Endodermal cell (in vitro differentiated cells): ENCODE measurements at regions not wholly inside any gene's neighbourhood (a gene's known extent, or its start where the extent isn't known, plus 50 kb on each side); places are given as distances from the start of the nearest gene placed in this dataset.
A peak's percentile ranks its signal among the peaks of the same experiment; 100 is the strongest.

Experiments
- DNase-seq: peaks from one replicate; pipeline ENCODE4 v3.0.0-alpha.2; 2017
- H3K27ac ChIP-seq: 2 replicates; pipeline ENCODE4 v1.5.1; 2013; ENCODE audit warnings: mild to moderate bottlenecking, low read depth, low read length, moderate library complexity
- H3K27me3 ChIP-seq: 2 replicates; pipeline ENCODE4 v1.6.1; 2013; ENCODE audit warnings: mild to moderate bottlenecking, low read length, moderate library complexity; ENCODE audit not compliant: insufficient read depth, control insufficient read depth, poor library complexity, severe bottlenecking
- H3K36me3 ChIP-seq: 2 replicates; pipeline ENCODE4 v1.7.0; 2013; ENCODE audit warnings: mild to moderate bottlenecking, low read length, moderate library complexity; ENCODE audit not compliant: control insufficient read depth, insufficient read depth
- H3K4me1 ChIP-seq: one replicate; pipeline ENCODE4 v1.7.0; 2013; ENCODE audit warnings: low read length; ENCODE audit not compliant: control insufficient read depth, insufficient read depth
- H3K4me3 ChIP-seq: 2 replicates; pipeline ENCODE4 v1.5.1; 2013; ENCODE audit warnings: mild to moderate bottlenecking, low read length, moderate library complexity
- H3K9ac ChIP-seq: 2 replicates; pipeline ENCODE4 v1.6.1; 2013; ENCODE audit warnings: mild to moderate bottlenecking, low read length, moderate library complexity; ENCODE audit not compliant: poor library complexity, severe bottlenecking; ENCODE audit errors: extremely low read depth
- H3K9me3 ChIP-seq: 2 replicates; pipeline ENCODE4 v1.6.1; 2013; ENCODE audit warnings: mild to moderate bottlenecking, low read length, moderate library complexity; ENCODE audit not compliant: control insufficient read depth
- H3K27ac Mint-ChIP-seq: 2 replicates; pipeline ENCODE4 v1.8.0; 2020; ENCODE audit warnings: mixed read lengths
- H3K27me3 Mint-ChIP-seq: 2 replicates; pipeline ENCODE4 v1.8.0; 2021; ENCODE audit warnings: mild to moderate bottlenecking, mixed read lengths; ENCODE audit not compliant: insufficient read depth
- H3K36me3 Mint-ChIP-seq: 2 replicates; pipeline ENCODE4 v1.8.0; 2020; ENCODE audit warnings: low read depth, mixed read lengths
- H3K4me1 Mint-ChIP-seq: 2 replicates; pipeline ENCODE4 v1.8.0; 2020; ENCODE audit warnings: mixed read lengths
- H3K4me3 Mint-ChIP-seq: 2 replicates; pipeline ENCODE4 v1.8.0; 2020; ENCODE audit warnings: mild to moderate bottlenecking, moderate library complexity, mixed read lengths
- H3K9me3 Mint-ChIP-seq: 2 replicates; pipeline ENCODE4 v1.8.0; 2020; ENCODE audit warnings: mild to moderate bottlenecking, mixed read lengths
- CTCF ChIP-seq: fragments of 200-600 bp; sonication (generic); conservative IDR thresholded peaks from 2 replicates; pipeline ENCODE4 v1.5.0; 2021; ENCODE audit warnings: antibody characterized with exemption, mild to moderate bottlenecking
- WGBS, 2 experiments: methylation state at CpG; one replicate each; pipeline versions ENCODE4 v1.1.5 to v1.1.7; 2013; ENCODE audit warnings: missing lambda C conversion rate in 2 of 2, mixed read lengths in 1 of 2; ENCODE audit not compliant: insufficient coverage in 1 of 2, insufficient read length in 1 of 2; 5-methylcytosine and 5-hydroxymethylcytosine counted together

- Mint-ChIP-seq H3K4me1 (no peaks in the 10 kb centered on the region), H3K9me3 (no peaks in the 10 kb centered on the region), H3K27ac (no peak overlapping the region), H3K27me3 (no peaks in the 10 kb centered on the region), H3K4me3 (no peak overlapping the region), H3K36me3 (no peaks in the 10 kb centered on the region)
- no peaks in the 10 kb centered on the region for H3K36me3 ChIP-seq
- H3K27ac ChIP-seq: no peak overlapping the region
- DNase-seq: peak; percentile 36
- no peaks in the 10 kb centered on the region for H3K9me3 ChIP-seq
- no peak overlapping the region for H3K9ac ChIP-seq
- no peaks in the 10 kb centered on the region for H3K27me3 ChIP-seq
- TF ChIP-seq CTCF: no peak
- WGBS, 2 experiments: 86 to 93% methylated on average over 3 to 15 of the region's 15 CpGs
- no peaks in the 10 kb centered on the region for H3K4me1 ChIP-seq
- H3K4me3 ChIP-seq: no peak overlapping the region
Observed at GRCh38 chr10:42980553-42981357, 96.1 kb upstream of the RET start.

- no peak for TF ChIP-seq CTCF
- no peaks in the 10 kb centered on the region for H3K27me3 ChIP-seq
- WGBS, 2 experiments: 91 to 93% methylated on average over 13 to 26 of the region's 26 CpGs
- H3K9me3 ChIP-seq: no peaks in the 10 kb centered on the region
- no peaks in the 10 kb centered on the region for H3K4me1 ChIP-seq
- no peak overlapping the region for H3K9ac ChIP-seq
- no peaks in the 10 kb centered on the region for H3K9me3 Mint-ChIP-seq
- H3K27me3 Mint-ChIP-seq: no peaks in the 10 kb centered on the region
- peak; percentile 30 for DNase-seq
- no peaks in the 10 kb centered on the region for H3K4me1 Mint-ChIP-seq
- no peak overlapping the region for H3K27ac ChIP-seq
- no peak overlapping the region for H3K27ac Mint-ChIP-seq
- H3K4me3 Mint-ChIP-seq: no peak overlapping the region
- H3K4me3 ChIP-seq: no peak overlapping the region
- no peaks in the 10 kb centered on the region for H3K36me3 ChIP-seq
- no peaks in the 10 kb centered on the region for H3K36me3 Mint-ChIP-seq
Observed at GRCh38 chr10:42981358-42982236, 95.3 kb upstream of the RET start.

GRCh38 chr10:42982891-42983506 is 93.9 kb upstream of the RET start:
- H3K9me3 ChIP-seq: no peaks in the 10 kb centered on the region
- WGBS, 2 experiments: 89 to 90% methylated on average over 6 to 12 of the region's 12 CpGs
- H3K4me3 Mint-ChIP-seq: no peak overlapping the region

More at GRCh38 chr10:42982891-42983506, 93.9 kb upstream of the RET start:
- DNase-seq: no peak
- Mint-ChIP-seq H3K27me3 (no peaks in the 10 kb centered on the region), H3K27ac (no peak overlapping the region), H3K4me1 (no peaks in the 10 kb centered on the region), H3K9me3 (no peaks in the 10 kb centered on the region), H3K36me3 (no peaks in the 10 kb centered on the region)
- TF ChIP-seq CTCF: no peak
- Histone ChIP-seq H3K9ac (no peak overlapping the region), H3K4me1 (no peaks in the 10 kb centered on the region), H3K4me3 (no peak overlapping the region), H3K36me3 (no peaks in the 10 kb centered on the region), H3K27ac (no peak overlapping the region), H3K27me3 (no peaks in the 10 kb centered on the region)
